ENCODE measurements at regions not wholly inside any gene's neighbourhood (a gene's known extent, or its start where the extent isn't known, plus 50 kb on each side); places are given as distances from the start of the nearest gene placed in this dataset.

GRCh38 chr5:164998590-164998989 lies 1493.2 kb downstream of the MAT2B start:
- DNase-seq = peak; percentile 53
- Histone ChIP-seq H3K36me3 (ENCODE audit: control insufficient read depth, insufficient read depth, low read length) (no peaks in the 10 kb centered on the region), H3K9ac (ENCODE audit: extremely low read depth, low read length, poor library complexity, severe bottlenecking) (no peak overlapping the region), H3K27me3 (ENCODE audit: control insufficient read depth, insufficient read depth, low read length, poor library complexity, severe bottlenecking) (no peaks in the 10 kb centered on the region), H3K27ac (ENCODE audit: low read depth, low read length) (no peak overlapping the region), H3K4me1 (ENCODE audit: control insufficient read depth, insufficient read depth, low read length) (peaks cover 8% of the 10 kb centered on the region), H3K4me3 (ENCODE audit: low read length) (peak overlapping the region; percentile 19), H3K9me3 (ENCODE audit: control insufficient read depth, low read length) (no peaks in the 10 kb centered on the region)
- no peaks in the 10 kb centered on the region for H3K9me3 Mint-ChIP-seq
- TF ChIP-seq, protein P1, sequence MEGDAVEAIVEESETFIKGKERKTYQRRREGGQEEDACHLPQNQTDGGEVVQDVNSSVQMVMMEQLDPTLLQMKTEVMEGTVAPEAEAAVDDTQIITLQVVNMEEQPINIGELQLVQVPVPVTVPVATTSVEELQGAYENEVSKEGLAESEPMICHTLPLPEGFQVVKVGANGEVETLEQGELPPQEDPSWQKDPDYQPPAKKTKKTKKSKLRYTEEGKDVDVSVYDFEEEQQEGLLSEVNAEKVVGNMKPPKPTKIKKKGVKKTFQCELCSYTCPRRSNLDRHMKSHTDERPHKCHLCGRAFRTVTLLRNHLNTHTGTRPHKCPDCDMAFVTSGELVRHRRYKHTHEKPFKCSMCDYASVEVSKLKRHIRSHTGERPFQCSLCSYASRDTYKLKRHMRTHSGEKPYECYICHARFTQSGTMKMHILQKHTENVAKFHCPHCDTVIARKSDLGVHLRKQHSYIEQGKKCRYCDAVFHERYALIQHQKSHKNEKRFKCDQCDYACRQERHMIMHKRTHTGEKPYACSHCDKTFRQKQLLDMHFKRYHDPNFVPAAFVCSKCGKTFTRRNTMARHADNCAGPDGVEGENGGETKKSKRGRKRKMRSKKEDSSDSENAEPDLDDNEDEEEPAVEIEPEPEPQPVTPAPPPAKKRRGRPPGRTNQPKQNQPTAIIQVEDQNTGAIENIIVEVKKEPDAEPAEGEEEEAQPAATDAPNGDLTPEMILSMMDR (conservative IDR thresholded peaks at IDR 0.05) = no peak
- H3K4me1 Mint-ChIP-seq = peaks cover 27% of the 10 kb centered on the region
- H3K27me3 Mint-ChIP-seq (ENCODE audit: insufficient read depth) = no peaks in the 10 kb centered on the region
- 77 to 80% methylated on average over 5 to 7 of the region's 7 CpGs for WGBS, 2 experiments (ENCODE audit: insufficient coverage in 1 of 2, insufficient read length in 1 of 2)
- H3K27ac Mint-ChIP-seq = peak overlapping the region; percentile 27
- no peaks in the 10 kb centered on the region for H3K36me3 Mint-ChIP-seq (ENCODE audit: low read depth)
- no peak overlapping the region for H3K4me3 Mint-ChIP-seq

DNA sequence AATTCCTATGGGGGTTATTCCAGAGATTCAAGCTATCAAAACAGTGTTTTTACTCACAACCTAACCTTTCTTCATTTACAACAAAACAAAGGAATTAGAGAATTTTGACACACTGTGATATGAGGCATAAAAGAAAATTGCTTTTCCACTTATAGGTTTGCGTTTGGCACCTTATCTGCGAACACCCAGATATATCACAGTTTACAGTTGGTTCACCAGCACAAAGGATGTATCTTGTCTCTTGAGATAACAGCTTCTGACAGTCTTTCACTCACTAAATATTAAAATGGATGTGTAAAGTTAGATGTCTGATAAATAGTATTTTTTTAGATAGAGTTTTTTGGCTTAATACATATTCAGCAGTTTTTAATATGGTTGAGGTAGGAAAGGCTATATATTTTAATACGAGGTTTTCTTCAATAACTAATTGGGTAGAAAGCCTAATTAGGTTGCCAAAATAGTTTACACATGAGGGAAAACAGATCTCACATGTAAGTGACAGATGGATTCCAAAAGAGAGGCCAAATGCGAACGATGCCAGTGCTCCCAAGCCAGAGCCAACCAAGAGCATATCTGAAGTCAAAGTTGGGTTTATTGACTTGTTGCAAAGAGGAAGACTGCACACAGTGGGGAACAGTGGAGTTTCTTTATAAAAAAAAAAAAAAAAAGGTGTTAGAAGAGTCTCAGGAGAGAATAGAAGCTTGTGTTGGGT lies 1495.2 kb downstream of the MAT2B start:
- DNase-seq = no peak
- Mint-ChIP-seq H3K9me3 (no peaks in the 10 kb centered on the region), H3K4me1 (peaks cover 27% of the 10 kb centered on the region), H3K27me3 (ENCODE audit: insufficient read depth) (no peaks in the 10 kb centered on the region), H3K4me3 (no peak overlapping the region), H3K27ac (no peak overlapping the region), H3K36me3 (ENCODE audit: low read depth) (no peaks in the 10 kb centered on the region)
- Histone ChIP-seq H3K36me3 (ENCODE audit: control insufficient read depth, insufficient read depth, low read length) (no peaks in the 10 kb centered on the region), H3K4me3 (ENCODE audit: low read length) (no peak overlapping the region), H3K4me1 (ENCODE audit: control insufficient read depth, insufficient read depth, low read length) (peaks cover 8% of the 10 kb centered on the region), H3K27ac (ENCODE audit: low read depth, low read length) (no peak overlapping the region), H3K9ac (ENCODE audit: extremely low read depth, low read length, poor library complexity, severe bottlenecking) (no peak overlapping the region), H3K27me3 (ENCODE audit: control insufficient read depth, insufficient read depth, low read length, poor library complexity, severe bottlenecking) (no peaks in the 10 kb centered on the region), H3K9me3 (ENCODE audit: control insufficient read depth, low read length) (no peaks in the 10 kb centered on the region)
- 96 to 97% methylated on average over 4 to 5 of the region's 5 CpGs for WGBS, 2 experiments (ENCODE audit: insufficient coverage in 1 of 2, insufficient read length in 1 of 2)
- TF ChIP-seq, protein P1 (conservative IDR thresholded peaks at IDR 0.05) = no peak

DNA sequence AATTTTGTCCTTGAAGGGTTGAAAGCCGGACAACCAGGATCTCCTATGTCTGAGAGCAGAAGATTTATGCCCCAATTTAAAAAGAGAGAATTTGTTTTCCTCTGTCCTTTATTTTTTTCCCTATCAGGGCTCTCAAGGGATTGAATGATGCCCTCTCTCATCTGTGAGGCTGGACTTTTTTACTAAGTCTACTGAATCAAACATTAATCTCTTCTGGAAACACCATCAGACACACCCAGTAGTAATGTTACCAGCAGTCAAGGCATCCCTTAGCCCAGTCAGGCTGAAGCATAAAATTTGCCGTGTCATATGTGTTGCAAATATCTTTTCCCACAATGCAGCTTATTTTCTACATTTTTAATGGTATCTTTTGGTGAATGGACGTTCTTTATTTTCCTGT lies 1497.9 kb downstream of the MAT2B start:
- WGBS, 2 experiments (ENCODE audit: insufficient coverage in 1 of 2, insufficient read length in 1 of 2) = 88 to 96% methylated on average over 1 to 3 of the region's 3 CpGs
- no peaks in the 10 kb centered on the region for H3K9me3 Mint-ChIP-seq
- Histone ChIP-seq H3K27me3 (ENCODE audit: control insufficient read depth, insufficient read depth, low read length, poor library complexity, severe bottlenecking) (no peaks in the 10 kb centered on the region), H3K27ac (ENCODE audit: low read depth, low read length) (no peak overlapping the region), H3K9me3 (ENCODE audit: control insufficient read depth, low read length) (no peaks in the 10 kb centered on the region), H3K9ac (ENCODE audit: extremely low read depth, low read length, poor library complexity, severe bottlenecking) (no peak overlapping the region), H3K36me3 (ENCODE audit: control insufficient read depth, insufficient read depth, low read length) (no peaks in the 10 kb centered on the region), H3K4me1 (ENCODE audit: control insufficient read depth, insufficient read depth, low read length) (peaks cover 5% of the 10 kb centered on the region), H3K4me3 (ENCODE audit: low read length) (no peak overlapping the region)
- H3K4me1 Mint-ChIP-seq = peaks cover 28% of the 10 kb centered on the region
- TF ChIP-seq, protein P1 (conservative IDR thresholded peaks at IDR 0.05) = no peak
- H3K27me3 Mint-ChIP-seq (ENCODE audit: insufficient read depth) = no peaks in the 10 kb centered on the region
- no peak overlapping the region for H3K27ac Mint-ChIP-seq
- DNase-seq = no peak
- H3K36me3 Mint-ChIP-seq (ENCODE audit: low read depth) = no peaks in the 10 kb centered on the region
- H3K4me3 Mint-ChIP-seq = no peak overlapping the region

Data from endodermal cell (in vitro differentiated cells).